Right atrium auricular region (tissue), 2 donors: ENCODE measurements at regions not wholly inside any gene's neighbourhood (a gene's known extent, or its start where the extent isn't known, plus 50 kb on each side); places are given as distances from the start of the nearest gene placed in this dataset.

Experiments
- DNase-seq: peaks from one replicate; pipeline ENCODE4 v3.0.0-alpha.2; 2019; ENCODE audit warnings: low spot score
- H3K27ac ChIP-seq, 2 donors: fragments of 200-600 bp; sonication (generic); 1 replicate in 1 of 2; 2 replicates in 1 of 2; pipeline ENCODE4 v1.5.1; 2016 to 2019
- H3K27me3 ChIP-seq, 2 donors: fragments of 200-600 bp; sonication (generic); one replicate each; pipeline versions ENCODE4 v1.5.1 to v1.6.0; 2017 to 2019
- H3K36me3 ChIP-seq: fragments of 200-600 bp; sonication (generic); one replicate; pipeline ENCODE4 v1.5.1; 2016
- H3K4me1 ChIP-seq, 2 donors: fragments of 200-600 bp; sonication (generic); one replicate each; pipeline versions ENCODE4 v1.5.1 to v1.6.0; 2017 to 2019
- H3K4me3 ChIP-seq, 2 donors: fragments of 200-600 bp; sonication (generic); 1 replicate in 1 of 2; 2 replicates in 1 of 2; pipeline ENCODE4 v1.5.1; 2017 to 2019; ENCODE audit warnings: mild to moderate bottlenecking in 1 of 2, moderate library complexity in 1 of 2
- H3K9me3 ChIP-seq, 2 donors: fragments of 200-600 bp; sonication (generic); one replicate each; pipeline ENCODE4 v1.5.1; 2019
- TF ChIP-seq, protein P1 (sequence below), 2 donors: fragments of 200-600 bp; sonication (generic); IDR thresholded peaks; one replicate each; pipeline ENCODE4 v1.5.1; 2019; ENCODE audit warnings: antibody characterized with exemption in 2 of 2

DNA sequence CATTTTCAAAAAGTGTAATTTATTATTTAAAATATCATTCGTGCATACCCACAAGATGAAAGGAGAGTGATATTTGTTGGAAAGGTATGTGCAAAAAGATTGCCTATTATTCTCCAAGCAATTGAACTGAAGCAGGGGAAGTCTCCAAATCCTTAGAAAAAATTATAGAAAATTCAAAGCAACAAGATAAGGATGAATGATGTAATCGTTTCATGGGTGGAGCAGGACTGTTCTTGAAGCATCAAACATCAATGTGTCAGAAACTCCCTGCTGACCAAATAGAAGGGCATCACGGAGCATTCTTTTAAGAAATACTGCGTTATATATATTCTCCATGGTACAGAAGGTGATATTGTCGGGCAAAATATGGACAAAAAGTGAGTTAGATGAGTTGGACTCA is 87.9 kb upstream of the SPAG17 start:
- H3K9me3 ChIP-seq, result no peaks in the 10 kb centered on the region
- H3K36me3 ChIP-seq, result no peaks in the 10 kb centered on the region
- H3K27me3 ChIP-seq, result no peaks in the 10 kb centered on the region
- TF ChIP-seq, protein P1, sequence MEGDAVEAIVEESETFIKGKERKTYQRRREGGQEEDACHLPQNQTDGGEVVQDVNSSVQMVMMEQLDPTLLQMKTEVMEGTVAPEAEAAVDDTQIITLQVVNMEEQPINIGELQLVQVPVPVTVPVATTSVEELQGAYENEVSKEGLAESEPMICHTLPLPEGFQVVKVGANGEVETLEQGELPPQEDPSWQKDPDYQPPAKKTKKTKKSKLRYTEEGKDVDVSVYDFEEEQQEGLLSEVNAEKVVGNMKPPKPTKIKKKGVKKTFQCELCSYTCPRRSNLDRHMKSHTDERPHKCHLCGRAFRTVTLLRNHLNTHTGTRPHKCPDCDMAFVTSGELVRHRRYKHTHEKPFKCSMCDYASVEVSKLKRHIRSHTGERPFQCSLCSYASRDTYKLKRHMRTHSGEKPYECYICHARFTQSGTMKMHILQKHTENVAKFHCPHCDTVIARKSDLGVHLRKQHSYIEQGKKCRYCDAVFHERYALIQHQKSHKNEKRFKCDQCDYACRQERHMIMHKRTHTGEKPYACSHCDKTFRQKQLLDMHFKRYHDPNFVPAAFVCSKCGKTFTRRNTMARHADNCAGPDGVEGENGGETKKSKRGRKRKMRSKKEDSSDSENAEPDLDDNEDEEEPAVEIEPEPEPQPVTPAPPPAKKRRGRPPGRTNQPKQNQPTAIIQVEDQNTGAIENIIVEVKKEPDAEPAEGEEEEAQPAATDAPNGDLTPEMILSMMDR (IDR thresholded peaks at IDR 0.05), result no peak
- DNase-seq, result no peak
- H3K27ac ChIP-seq, result no peak overlapping the region
- H3K4me3 ChIP-seq, result no peak overlapping the region
- H3K4me1 ChIP-seq, result no peaks in the 10 kb centered on the region

DNA sequence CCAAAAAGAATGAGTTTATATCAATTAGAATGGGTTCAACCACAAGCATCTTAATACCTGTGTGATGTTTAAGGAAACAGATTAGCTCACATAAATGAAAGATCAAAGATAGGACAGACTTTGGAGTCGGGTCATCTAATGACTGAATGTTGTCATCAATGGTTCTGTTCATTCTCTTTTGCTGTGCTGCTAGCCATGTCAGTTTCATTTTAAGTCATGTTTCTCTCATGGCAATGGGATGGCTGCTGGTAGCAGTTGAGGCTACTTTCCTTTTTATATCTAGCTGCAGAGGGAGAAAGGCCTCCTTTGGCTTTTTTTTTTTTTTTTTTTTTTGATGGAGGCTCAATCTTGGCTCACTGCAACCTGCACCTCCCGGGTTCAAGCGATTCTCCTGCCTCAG is 86.9 kb upstream of the SPAG17 start:
- no peaks in the 10 kb centered on the region for H3K36me3 ChIP-seq
- no peak for DNase-seq
- H3K4me3 ChIP-seq, result no peak overlapping the region
- TF ChIP-seq, protein P1 (IDR thresholded peaks at IDR 0.05), result no peak
- H3K9me3 ChIP-seq, result no peaks in the 10 kb centered on the region
- no peaks in the 10 kb centered on the region for H3K27me3 ChIP-seq
- no peaks in the 10 kb centered on the region for H3K4me1 ChIP-seq
- no peak overlapping the region for H3K27ac ChIP-seq

DNA sequence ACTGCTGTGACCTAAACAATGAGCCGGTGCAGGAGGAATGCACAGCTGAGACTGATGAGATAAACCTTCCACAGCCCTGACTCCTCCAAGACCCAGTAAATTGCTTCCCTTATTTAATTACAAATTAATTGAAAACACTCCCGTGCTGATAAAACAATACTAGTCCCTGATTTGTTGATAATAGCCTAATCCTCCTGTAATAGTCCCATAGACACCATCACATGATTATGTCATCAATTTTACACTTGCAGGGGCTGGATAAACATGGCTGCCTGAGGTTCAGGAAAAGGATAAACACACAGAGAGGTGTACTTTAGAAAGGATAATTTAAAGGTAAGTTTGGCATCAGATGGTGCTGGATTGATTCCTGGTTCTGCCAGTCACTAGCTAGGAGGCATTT is 84.6 kb upstream of the SPAG17 start:
- H3K9me3 ChIP-seq, result no peaks in the 10 kb centered on the region
- DNase-seq, result no peak
- TF ChIP-seq, protein P1 (IDR thresholded peaks at IDR 0.05), result no peak

DNA sequence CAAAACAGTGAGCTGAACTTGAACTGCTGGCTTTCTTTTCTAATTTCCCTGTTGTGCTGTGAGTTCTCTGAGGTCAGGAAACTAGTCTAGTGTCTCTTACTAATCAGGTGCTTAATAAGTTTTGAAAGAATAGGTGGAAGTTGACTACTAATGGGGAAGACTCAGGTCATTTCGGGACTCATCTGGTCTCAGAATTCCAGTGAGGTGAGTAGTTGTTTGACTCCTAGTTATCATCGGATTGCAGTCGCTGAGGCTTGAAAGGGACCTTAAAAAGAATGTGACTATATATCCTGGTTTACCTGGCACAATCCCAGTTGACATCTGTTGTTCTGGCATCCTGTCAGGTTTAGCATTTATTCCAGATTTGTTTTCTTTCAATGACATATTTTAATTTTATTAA is 81.4 kb upstream of the SPAG17 start:
- no peaks in the 10 kb centered on the region for H3K27me3 ChIP-seq
- H3K36me3 ChIP-seq, result no peaks in the 10 kb centered on the region
- H3K4me1 ChIP-seq, result no peaks in the 10 kb centered on the region
- H3K4me3 ChIP-seq, result no peak overlapping the region
- no peak overlapping the region for H3K27ac ChIP-seq
- TF ChIP-seq, protein P1 (IDR thresholded peaks at IDR 0.05), result no peak
- no peaks in the 10 kb centered on the region for H3K9me3 ChIP-seq
- no peak for DNase-seq

More for the DNA sequence above, 84.6 kb upstream of the SPAG17 start:
- Histone ChIP-seq H3K36me3 (no peaks in the 10 kb centered on the region), H3K27me3 (no peaks in the 10 kb centered on the region), H3K4me1 (no peaks in the 10 kb centered on the region), H3K27ac (no peak overlapping the region), H3K4me3 (no peak overlapping the region)

DNA sequence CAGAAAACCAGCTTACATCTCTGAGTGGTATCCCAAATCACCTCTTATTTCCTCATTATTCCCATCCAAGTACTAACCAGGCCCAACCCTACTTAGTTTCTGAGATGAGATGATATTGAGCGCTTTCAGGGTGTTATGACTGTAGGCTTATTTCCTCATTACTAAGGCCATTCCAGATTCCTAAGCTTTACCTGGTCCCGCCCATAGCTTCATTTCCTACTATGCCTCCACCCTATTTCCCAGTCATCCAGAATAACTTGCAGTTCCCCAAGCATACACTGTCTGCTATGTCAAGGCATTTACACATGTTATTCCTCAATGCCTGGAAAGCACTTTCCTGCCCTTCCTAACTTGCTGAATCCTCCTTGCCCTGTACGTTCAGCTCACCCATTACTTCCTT is 79.3 kb upstream of the SPAG17 start:
- TF ChIP-seq, protein P1 (IDR thresholded peaks at IDR 0.05), result no peak
- Histone ChIP-seq H3K4me3 (no peak overlapping the region), H3K4me1 (no peaks in the 10 kb centered on the region), H3K27me3 (no peaks in the 10 kb centered on the region), H3K9me3 (no peaks in the 10 kb centered on the region), H3K36me3 (no peaks in the 10 kb centered on the region), H3K27ac (no peak overlapping the region)
- DNase-seq, result no peak

DNA sequence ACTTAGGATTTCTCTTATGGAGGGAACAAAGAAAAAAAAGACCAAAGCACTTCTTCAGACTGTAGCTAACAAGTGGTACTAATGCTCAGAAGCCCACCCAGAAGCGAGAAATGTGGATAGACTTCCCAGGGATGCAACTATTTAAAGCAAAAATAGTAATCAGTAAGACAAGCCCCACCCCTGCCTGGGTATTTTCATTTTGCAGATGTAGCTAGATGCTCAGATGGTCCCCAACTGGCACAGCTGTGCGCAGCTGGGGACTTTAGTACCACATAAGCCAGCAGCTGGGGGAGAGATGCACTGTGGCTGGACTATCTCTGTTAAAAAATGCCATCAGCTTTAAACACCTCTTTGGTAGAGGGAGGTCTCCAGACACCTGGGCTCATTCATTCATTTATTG is 77.8 kb upstream of the SPAG17 start:
- no peak for DNase-seq
- Histone ChIP-seq H3K27ac (no peak overlapping the region), H3K9me3 (no peaks in the 10 kb centered on the region), H3K4me1 (no peaks in the 10 kb centered on the region), H3K36me3 (no peaks in the 10 kb centered on the region), H3K27me3 (no peaks in the 10 kb centered on the region), H3K4me3 (no peak overlapping the region)
- TF ChIP-seq, protein P1 (IDR thresholded peaks at IDR 0.05), result no peak
